Panc1 (cell line): ENCODE measurements at regions not wholly inside any gene's neighbourhood (a gene's known extent, or its start where the extent isn't known, plus 50 kb on each side); places are given as distances from the start of the nearest gene placed in this dataset.

ENCODE experiments used
- POLR2AphosphoS5 ChIP-seq: IDR thresholded peaks from 2 replicates; pipeline ENCODE4 v1.6.1; 2012; ENCODE audit warnings: mild to moderate bottlenecking, low read depth, low read length, moderate library complexity
- SIN3A ChIP-seq: IDR thresholded peaks from 2 replicates; pipeline ENCODE4 v1.6.1; 2012; ENCODE audit warnings: low read depth, mild to moderate bottlenecking, low read length, moderate library complexity, borderline replicate concordance; ENCODE audit not compliant: insufficient read depth
- TCF7L2 ChIP-seq: IDR thresholded peaks from 2 replicates; pipeline ENCODE4 v1.6.1; 2011; ENCODE audit warnings: mild to moderate bottlenecking, low read depth, low read length, inconsistent platforms
- TF ChIP-seq, protein P1 (sequence below): fragments of 450-650 bp; IDR thresholded peaks from 2 replicates; pipeline ENCODE4 v1.5.1; 2017; ENCODE audit warnings: mild to moderate bottlenecking

DNA sequence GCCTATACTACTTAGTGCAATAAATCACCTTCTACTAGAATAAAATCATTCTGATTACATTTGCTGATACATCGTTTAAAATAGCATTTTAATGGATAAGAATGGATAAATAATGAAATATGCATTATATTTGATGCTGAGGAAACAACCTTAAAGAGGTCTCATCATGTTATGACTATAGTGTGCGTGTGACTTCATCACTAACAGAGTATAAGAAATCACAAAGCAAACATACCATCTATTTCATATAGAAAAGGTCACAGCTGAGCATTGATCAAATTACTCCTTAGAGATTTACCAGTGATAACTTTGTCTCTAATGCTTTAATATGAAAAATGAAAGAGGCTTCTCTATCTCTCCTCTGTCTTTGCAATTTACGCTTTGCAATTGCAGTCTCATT is 1620.3 kb upstream of the SLC10A2 start:
- TF ChIP-seq, protein P1, sequence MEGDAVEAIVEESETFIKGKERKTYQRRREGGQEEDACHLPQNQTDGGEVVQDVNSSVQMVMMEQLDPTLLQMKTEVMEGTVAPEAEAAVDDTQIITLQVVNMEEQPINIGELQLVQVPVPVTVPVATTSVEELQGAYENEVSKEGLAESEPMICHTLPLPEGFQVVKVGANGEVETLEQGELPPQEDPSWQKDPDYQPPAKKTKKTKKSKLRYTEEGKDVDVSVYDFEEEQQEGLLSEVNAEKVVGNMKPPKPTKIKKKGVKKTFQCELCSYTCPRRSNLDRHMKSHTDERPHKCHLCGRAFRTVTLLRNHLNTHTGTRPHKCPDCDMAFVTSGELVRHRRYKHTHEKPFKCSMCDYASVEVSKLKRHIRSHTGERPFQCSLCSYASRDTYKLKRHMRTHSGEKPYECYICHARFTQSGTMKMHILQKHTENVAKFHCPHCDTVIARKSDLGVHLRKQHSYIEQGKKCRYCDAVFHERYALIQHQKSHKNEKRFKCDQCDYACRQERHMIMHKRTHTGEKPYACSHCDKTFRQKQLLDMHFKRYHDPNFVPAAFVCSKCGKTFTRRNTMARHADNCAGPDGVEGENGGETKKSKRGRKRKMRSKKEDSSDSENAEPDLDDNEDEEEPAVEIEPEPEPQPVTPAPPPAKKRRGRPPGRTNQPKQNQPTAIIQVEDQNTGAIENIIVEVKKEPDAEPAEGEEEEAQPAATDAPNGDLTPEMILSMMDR, result no peak
- TF ChIP-seq POLR2AphosphoS5 (no peak), TCF7L2 (no peak), SIN3A (no peak)
